ENCODE measurements at regions not wholly inside any gene's neighbourhood (a gene's known extent, or its start where the extent isn't known, plus 50 kb on each side); places are given as distances from the start of the nearest gene placed in this dataset.
A peak's percentile ranks its signal among the peaks of the same experiment; 100 is the strongest.

- TF ChIP-seq CTCF (conservative IDR thresholded peaks at IDR 0.05; ENCODE audit: low read depth, low read length), result peak; percentile 36
- H3K4me3 ChIP-seq (ENCODE audit: low read depth, low read length), result no peak overlapping the region
- DNase-seq (ENCODE audit: low read depth), result no peak
Observed at GRCh38 chr1:194159941-194160340, 973.5 kb upstream of the B3GALT2 start.

GRCh38 chr1:194155962-194156361 lies 969.5 kb upstream of the B3GALT2 start:
- TF ChIP-seq CTCF (conservative IDR thresholded peaks at IDR 0.05; ENCODE audit: low read depth, low read length), result no peak
- DNase-seq (ENCODE audit: low read depth), result no peak
- no peak overlapping the region for H3K4me3 ChIP-seq (ENCODE audit: low read depth, low read length)

- TF ChIP-seq CTCF (conservative IDR thresholded peaks at IDR 0.05; ENCODE audit: low read depth, low read length), result no peak
- H3K4me3 ChIP-seq (ENCODE audit: low read depth, low read length), result no peak overlapping the region
- no peak for DNase-seq (ENCODE audit: low read depth)
Observed at GRCh38 chr1:194151056-194151455, 964.6 kb upstream of the B3GALT2 start.

GRCh38 chr1:194150242-194150641 lies 963.8 kb upstream of the B3GALT2 start:
- DNase-seq (ENCODE audit: low read depth), result no peak
- no peak for TF ChIP-seq CTCF (conservative IDR thresholded peaks at IDR 0.05; ENCODE audit: low read depth, low read length)
- H3K4me3 ChIP-seq (ENCODE audit: low read depth, low read length), result no peak overlapping the region

- H3K4me3 ChIP-seq (ENCODE audit: low read depth, low read length), result no peak overlapping the region
- no peak for DNase-seq (ENCODE audit: low read depth)
- no peak for TF ChIP-seq CTCF (conservative IDR thresholded peaks at IDR 0.05; ENCODE audit: low read depth, low read length)
Observed at GRCh38 chr1:194133152-194133551, 946.7 kb upstream of the B3GALT2 start.

GRCh38 chr1:194118086-194118485 lies 931.7 kb upstream of the B3GALT2 start:
- no peak overlapping the region for H3K4me3 ChIP-seq (ENCODE audit: low read depth, low read length)
- no peak for DNase-seq (ENCODE audit: low read depth)
- no peak for TF ChIP-seq CTCF (conservative IDR thresholded peaks at IDR 0.05; ENCODE audit: low read depth, low read length)

- no peak for DNase-seq (ENCODE audit: low read depth)
- H3K4me3 ChIP-seq (ENCODE audit: low read depth, low read length), result no peak overlapping the region
- TF ChIP-seq CTCF (conservative IDR thresholded peaks at IDR 0.05; ENCODE audit: low read depth, low read length), result no peak
Observed at GRCh38 chr1:194117582-194117981, 931.2 kb upstream of the B3GALT2 start.

Data from epithelial cell of proximal tubule (primary cell).